ENCODE measurements at regions not wholly inside any gene's neighbourhood (a gene's known extent, or its start where the extent isn't known, plus 50 kb on each side); places are given as distances from the start of the nearest gene placed in this dataset.

DNA sequence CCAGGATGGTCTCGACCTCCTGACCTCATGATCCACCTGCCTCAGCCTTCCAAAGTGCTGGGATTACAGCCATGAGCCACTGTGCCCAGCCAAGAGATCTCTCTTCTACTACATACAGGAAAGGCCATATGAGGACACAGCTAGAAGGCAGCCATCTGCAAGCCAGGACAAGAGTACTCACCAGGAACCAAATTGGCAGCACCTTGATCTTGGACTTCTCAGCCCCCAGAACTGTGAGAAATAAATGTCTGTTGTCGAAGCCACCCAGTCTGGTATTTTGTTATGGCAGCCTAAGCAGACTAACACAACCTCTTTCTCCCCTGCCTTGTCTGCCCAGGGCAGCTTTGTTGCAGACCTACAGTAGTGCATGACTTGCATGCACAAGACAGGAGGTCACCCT, 211.3 kb upstream of the HAAO start:
- intact Hi-C loops (cut with micrococcal nuclease; ENCODE audit: unreplicated experiment) = no loop called here
- BruUV-seq (replicated peaks) = no TSS peak
- H3K9me2 ChIP-seq (ENCODE audit: insufficient read depth, low read length) = no peaks in the 10 kb centered on the region
- TF ChIP-seq, protein P1, sequence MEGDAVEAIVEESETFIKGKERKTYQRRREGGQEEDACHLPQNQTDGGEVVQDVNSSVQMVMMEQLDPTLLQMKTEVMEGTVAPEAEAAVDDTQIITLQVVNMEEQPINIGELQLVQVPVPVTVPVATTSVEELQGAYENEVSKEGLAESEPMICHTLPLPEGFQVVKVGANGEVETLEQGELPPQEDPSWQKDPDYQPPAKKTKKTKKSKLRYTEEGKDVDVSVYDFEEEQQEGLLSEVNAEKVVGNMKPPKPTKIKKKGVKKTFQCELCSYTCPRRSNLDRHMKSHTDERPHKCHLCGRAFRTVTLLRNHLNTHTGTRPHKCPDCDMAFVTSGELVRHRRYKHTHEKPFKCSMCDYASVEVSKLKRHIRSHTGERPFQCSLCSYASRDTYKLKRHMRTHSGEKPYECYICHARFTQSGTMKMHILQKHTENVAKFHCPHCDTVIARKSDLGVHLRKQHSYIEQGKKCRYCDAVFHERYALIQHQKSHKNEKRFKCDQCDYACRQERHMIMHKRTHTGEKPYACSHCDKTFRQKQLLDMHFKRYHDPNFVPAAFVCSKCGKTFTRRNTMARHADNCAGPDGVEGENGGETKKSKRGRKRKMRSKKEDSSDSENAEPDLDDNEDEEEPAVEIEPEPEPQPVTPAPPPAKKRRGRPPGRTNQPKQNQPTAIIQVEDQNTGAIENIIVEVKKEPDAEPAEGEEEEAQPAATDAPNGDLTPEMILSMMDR (conservative IDR thresholded peaks at IDR 0.05; ENCODE audit: low read length) = no peak
- TF ChIP-seq EZH2phosphoT487 (IDR thresholded peaks at IDR 0.05; ENCODE audit: borderline replicate concordance, low read depth, low read length) = no peak
- no peak overlapping the region for H3K27ac ChIP-seq (ENCODE audit: low read depth, low read length, poor library complexity, severe bottlenecking)
- H3K4me3 ChIP-seq (ENCODE audit: low read depth, low read length, poor library complexity, severe bottlenecking) = no peak overlapping the region
- no peaks in the 10 kb centered on the region for H3K4me1 ChIP-seq (ENCODE audit: insufficient read depth, low read length, poor library complexity, severe bottlenecking)
- no peaks in the 10 kb centered on the region for H3K9me3 ChIP-seq (ENCODE audit: low read length)
- POLR2A ChIA-PET = interaction anchor here (0.6 to 1.2 kb wide), 3 partner anchors 233 to 502 kb away, joined by 3 read pairs; no protein-coding TSS in a partner anchor
- DNase-seq (ENCODE audit: low spot score) = no peak
- H2AFZ ChIP-seq (ENCODE audit: low read length) = no peak overlapping the region
- H4K20me1 ChIP-seq (ENCODE audit: insufficient read depth, low read length) = no peaks in the 10 kb centered on the region
- H3K79me2 ChIP-seq (ENCODE audit: insufficient read depth, low read depth, low read length) = no peaks in the 10 kb centered on the region
- CTCF ChIA-PET (ENCODE audit: unreplicated experiment) = no interaction called here
- no peak overlapping the region for H3K4me2 ChIP-seq (ENCODE audit: low read length)
- H3K36me3 ChIP-seq (ENCODE audit: insufficient read depth, low read length) = no peaks in the 10 kb centered on the region

DNA sequence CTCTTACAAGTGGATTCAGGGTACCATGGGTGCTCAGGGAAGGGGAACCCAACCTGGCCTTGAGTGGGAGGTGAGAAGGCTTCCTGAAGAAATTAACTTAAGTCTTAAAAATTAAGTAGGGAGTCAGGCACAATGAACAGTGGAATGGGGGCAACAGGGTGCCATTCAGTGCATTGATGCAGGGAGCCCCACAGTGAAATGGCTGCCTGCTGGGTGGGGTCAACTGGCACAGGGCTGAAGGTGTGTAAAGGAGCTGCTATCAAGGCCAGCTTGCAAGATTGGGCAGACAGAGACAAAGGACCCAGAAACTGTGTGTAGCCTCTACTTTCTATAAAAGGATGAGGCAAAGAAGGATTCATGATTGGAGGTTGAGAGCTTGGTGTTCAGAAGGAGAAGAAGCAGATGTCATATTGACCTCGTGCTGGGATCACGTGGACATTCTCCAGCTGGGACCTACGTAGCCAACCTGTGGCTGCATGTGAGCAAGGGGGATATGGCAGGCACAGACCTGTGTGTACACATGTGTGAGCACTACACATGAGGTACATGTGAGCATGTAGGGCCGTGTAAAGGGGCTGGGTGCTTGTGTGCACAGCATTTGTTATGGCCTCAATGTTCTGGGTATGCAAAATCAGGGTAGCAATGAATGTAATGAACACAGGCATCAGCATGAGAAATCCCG, 209.5 kb upstream of the HAAO start:
- intact Hi-C loops (cut with micrococcal nuclease; ENCODE audit: unreplicated experiment) = no loop called here
- Histone ChIP-seq H3K4me1 (ENCODE audit: insufficient read depth, low read length, poor library complexity, severe bottlenecking) (no peaks in the 10 kb centered on the region), H3K4me2 (ENCODE audit: low read length) (no peak overlapping the region), H3K9me2 (ENCODE audit: insufficient read depth, low read length) (no peaks in the 10 kb centered on the region), H4K20me1 (ENCODE audit: insufficient read depth, low read length) (no peaks in the 10 kb centered on the region), H3K9me3 (ENCODE audit: low read length) (no peaks in the 10 kb centered on the region), H2AFZ (ENCODE audit: low read length) (no peak overlapping the region), H3K27ac (ENCODE audit: low read depth, low read length, poor library complexity, severe bottlenecking) (no peak overlapping the region), H3K36me3 (ENCODE audit: insufficient read depth, low read length) (no peaks in the 10 kb centered on the region), H3K79me2 (ENCODE audit: insufficient read depth, low read depth, low read length) (no peaks in the 10 kb centered on the region), H3K4me3 (ENCODE audit: low read depth, low read length, poor library complexity, severe bottlenecking) (no peak overlapping the region)
- BruUV-seq (replicated peaks) = no TSS peak
- ChIA-PET POLR2A (no interaction called here), CTCF (ENCODE audit: unreplicated experiment) (no interaction called here)
- TF ChIP-seq, protein P1 (conservative IDR thresholded peaks at IDR 0.05; ENCODE audit: low read length) = no peak
- no peak for TF ChIP-seq EZH2phosphoT487 (IDR thresholded peaks at IDR 0.05; ENCODE audit: borderline replicate concordance, low read depth, low read length)
- DNase-seq (ENCODE audit: low spot score) = no peak

DNA sequence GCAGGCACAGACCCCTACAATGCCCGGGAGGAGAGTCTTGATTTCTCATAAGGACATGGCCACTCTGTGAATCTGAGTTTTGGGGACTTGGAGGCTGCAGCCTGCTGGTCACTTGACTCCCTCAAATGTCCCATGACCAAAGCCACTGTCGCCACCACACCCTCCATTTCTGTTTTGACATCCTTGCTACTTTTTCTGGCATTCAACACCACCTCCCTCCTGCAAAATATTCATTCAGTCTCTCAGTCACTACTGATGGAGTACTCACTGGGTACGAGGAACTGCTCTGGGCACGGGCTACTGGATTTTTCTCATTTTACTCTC, 208.6 kb upstream of the HAAO start:
- no peaks in the 10 kb centered on the region for H4K20me1 ChIP-seq (ENCODE audit: insufficient read depth, low read length)
- H3K9me2 ChIP-seq (ENCODE audit: insufficient read depth, low read length) = no peaks in the 10 kb centered on the region
- H3K4me2 ChIP-seq (ENCODE audit: low read length) = no peak overlapping the region
- no peak overlapping the region for H3K27ac ChIP-seq (ENCODE audit: low read depth, low read length, poor library complexity, severe bottlenecking)
- TF ChIP-seq EZH2phosphoT487 (IDR thresholded peaks at IDR 0.05; ENCODE audit: borderline replicate concordance, low read depth, low read length) = no peak
- TF ChIP-seq, protein P1 (conservative IDR thresholded peaks at IDR 0.05; ENCODE audit: low read length) = no peak
- ChIA-PET POLR2A (no interaction called here), CTCF (ENCODE audit: unreplicated experiment) (no interaction called here)
- no peak overlapping the region for H3K4me3 ChIP-seq (ENCODE audit: low read depth, low read length, poor library complexity, severe bottlenecking)
- no peaks in the 10 kb centered on the region for H3K36me3 ChIP-seq (ENCODE audit: insufficient read depth, low read length)
- H3K4me1 ChIP-seq (ENCODE audit: insufficient read depth, low read length, poor library complexity, severe bottlenecking) = no peaks in the 10 kb centered on the region
- intact Hi-C loops (cut with micrococcal nuclease; ENCODE audit: unreplicated experiment) = no loop called here
- DNase-seq (ENCODE audit: low spot score) = no peak
- peaks cover under 1% of the 10 kb centered on the region; the same call in 1 of the 2 replicates for H3K9me3 ChIP-seq (ENCODE audit: low read length)
- BruUV-seq (replicated peaks) = no TSS peak
- no peak overlapping the region for H2AFZ ChIP-seq (ENCODE audit: low read length)
- no peaks in the 10 kb centered on the region for H3K79me2 ChIP-seq (ENCODE audit: insufficient read depth, low read depth, low read length)

All from OCI-LY7 (cell line).